ENCODE measurements at regions not wholly inside any gene's neighbourhood (a gene's known extent, or its start where the extent isn't known, plus 50 kb on each side); places are given as distances from the start of the nearest gene placed in this dataset.
"Not testable (repeated sequence)": the region's sequence is repeated elsewhere in the genome, so short reads cannot be mapped to it uniquely, and the experiment has no call there.

DNA sequence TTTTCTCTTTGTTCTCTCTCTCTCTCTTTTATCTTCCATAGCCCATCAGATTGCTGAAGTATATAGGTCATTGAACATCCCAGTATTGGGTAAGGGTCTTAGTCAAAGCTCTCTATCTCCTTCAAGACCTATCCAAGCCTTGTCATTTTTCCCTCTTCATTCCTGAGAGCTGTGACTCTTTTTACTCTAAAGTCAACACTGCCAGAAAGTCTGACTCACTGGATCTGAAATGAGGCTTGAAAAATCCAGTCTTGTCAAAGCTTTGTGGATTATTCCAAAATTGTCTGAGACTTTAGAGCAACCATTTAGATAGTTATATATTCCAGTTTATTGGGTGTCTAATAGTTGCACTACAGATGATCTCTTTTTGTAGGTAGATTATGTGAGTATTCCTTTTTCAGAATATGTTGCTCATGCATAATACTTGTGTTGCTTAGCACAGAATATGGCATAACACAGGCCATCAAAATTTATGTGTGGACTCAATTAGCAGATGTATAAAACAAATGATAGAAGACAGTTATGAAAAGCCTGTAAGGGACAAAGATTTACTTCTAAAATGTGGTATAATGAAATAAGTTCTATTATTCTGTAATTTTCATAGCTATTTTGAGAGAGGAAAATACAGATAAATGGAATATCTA, 389.3 kb upstream of the PCDH9 start:
- DNase-seq = no peak

DNA sequence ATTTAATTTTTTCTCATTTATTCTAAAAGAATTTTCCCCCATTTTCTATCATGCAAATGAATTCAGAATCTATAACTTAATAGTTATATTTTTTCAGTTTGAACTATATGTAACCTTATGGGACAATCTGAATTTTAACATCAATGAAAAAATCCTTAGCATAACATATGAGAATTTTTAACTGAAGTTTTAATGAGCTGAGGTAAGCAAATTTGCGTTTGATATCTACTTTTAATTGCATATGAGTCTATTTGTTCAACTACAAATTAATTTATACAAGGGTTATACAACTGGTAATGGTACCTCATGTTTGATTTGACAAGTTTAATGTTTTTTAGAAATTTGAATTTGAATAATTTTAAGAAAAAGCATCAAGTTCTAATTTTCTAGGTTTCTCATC, 384.4 kb upstream of the PCDH9 start:
- DNase-seq = no peak

DNA sequence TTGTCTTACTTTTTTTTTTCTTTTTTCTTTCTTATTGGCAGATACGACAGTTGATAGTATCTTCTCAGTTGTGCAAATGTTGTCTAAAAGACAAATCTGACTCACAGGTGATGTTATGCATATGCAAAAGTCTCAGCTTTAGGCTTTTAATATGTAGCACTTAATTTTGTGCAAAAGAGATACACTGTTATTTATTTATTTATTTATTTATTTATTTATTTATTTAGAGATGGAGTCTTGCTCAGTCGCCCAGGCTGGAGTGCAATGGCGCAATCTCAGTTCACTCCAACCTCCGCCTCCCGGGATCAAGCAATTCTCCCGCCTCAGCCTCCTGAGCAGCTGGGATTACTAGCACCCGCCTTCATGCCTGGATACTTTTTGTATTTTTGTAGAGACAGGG, 383.9 kb upstream of the PCDH9 start:
- no peak for DNase-seq

DNA sequence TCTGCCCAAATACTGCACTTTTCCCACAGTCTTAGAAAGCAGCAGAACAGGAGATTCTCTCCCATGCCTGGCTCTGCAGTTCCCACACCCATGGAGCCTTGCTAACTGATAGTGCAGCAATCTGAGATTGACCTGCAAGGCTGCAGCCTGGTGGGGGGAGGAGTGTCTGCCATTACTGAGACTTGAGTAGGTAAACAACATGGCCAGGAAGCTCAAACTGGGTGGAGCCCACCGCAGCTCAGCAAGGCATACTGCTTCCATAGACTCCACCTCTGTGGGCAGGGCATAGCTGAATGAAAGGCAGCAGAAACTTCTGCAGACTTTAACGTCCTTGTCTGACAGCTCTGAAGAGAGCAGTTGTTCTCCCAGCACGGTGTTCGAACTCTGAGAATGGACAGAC, 358.5 kb upstream of the PCDH9 start:
- no peak for DNase-seq

GRCh38 chr13:67577361-67577760, 347.2 kb upstream of the PCDH9 start:
- DNase-seq = no peak

- no peak for DNase-seq
These were observed 344.4 kb upstream of the PCDH9 start for GRCh38 chr13:67574320-67575233.

DNA sequence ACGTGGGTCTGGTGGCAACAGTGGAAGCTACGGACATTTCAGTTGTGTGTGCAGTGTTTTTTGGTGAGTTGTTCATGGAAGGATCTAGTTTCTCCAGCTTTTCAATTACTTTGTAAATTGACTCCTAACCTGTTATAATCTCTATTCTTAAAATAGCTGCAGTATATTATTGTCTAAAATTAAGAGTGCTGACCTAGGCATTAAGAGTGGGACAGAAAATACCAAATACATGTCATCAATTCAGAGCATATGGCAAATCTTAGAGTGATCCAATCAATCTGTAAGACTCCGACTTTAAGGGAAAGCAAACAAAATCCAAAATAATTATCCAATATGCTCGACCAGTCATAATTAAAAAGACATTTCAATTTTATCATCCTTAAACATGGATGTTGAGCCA, 338.1 kb upstream of the PCDH9 start:
- DNase-seq = no peak

- no peak for DNase-seq
These were observed 327.6 kb upstream of the PCDH9 start for GRCh38 chr13:67557642-67558241.

GRCh38 chr13:67557118-67557517, 327.0 kb upstream of the PCDH9 start:
- no peak for DNase-seq

DNA sequence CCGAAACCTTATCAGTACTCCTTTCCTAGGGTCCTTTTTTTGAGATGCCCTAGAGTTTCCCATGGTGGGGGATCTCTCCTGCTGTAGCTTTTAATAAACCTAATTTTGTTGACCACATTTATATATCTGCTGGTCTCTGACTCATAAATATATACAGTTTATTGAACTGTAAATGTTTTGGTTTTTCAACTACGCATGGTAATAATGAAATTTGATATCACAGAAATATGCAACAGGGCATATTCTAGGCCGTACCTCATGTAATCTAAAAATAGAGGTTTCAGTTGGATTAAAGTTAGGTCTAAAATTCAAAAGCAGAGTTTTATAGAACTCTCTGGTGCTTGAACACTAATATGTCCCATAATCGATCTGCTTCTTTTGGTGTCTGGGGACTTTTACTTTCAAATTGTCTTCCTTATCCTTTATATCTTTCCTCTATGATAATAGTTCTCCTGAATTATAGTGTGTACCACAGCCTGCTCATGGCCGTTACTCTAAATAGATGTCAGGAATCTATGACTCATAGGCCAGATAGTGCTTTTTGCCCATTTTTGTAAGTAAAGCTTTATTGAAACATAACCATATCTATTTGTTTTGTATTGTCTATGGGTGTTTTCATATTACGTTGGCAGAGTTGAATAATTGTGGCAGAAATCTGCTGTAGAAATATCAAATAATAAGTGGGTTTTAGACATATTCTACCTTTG, 324.8 kb upstream of the PCDH9 start:
- no peak for DNase-seq

DNA sequence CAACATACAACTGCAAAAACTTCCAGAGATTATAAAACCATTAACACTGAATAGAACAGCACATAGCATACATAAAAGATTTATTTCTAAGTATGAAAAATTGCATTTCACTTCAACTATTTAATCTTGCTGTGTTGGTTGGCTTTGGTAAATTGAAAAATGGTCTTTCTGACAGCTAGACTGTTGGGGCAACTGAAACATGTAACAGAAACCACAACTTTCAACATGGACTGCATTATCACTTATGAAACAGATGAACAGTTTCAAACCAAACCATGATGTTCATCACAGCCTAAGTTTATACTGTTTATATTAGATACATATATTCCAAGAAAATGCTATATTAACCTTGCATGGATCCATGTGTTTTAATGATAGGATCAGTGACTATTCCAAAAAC, 324.1 kb upstream of the PCDH9 start:
- DNase-seq = no peak

GRCh38 chr13:67549331-67549730, 319.2 kb upstream of the PCDH9 start:
- no peak for DNase-seq

GRCh38 chr13:67538906-67539305, 308.8 kb upstream of the PCDH9 start:
- no peak for DNase-seq

- DNase-seq = no peak
These were observed 290.8 kb upstream of the PCDH9 start for GRCh38 chr13:67520886-67521285.

GRCh38 chr13:67519356-67519755, 289.2 kb upstream of the PCDH9 start:
- DNase-seq = no peak

- no peak for DNase-seq
These were observed 288.6 kb upstream of the PCDH9 start for GRCh38 chr13:67518785-67519184.

GRCh38 chr13:67515895-67516294, 285.8 kb upstream of the PCDH9 start:
- no peak for DNase-seq

DNA sequence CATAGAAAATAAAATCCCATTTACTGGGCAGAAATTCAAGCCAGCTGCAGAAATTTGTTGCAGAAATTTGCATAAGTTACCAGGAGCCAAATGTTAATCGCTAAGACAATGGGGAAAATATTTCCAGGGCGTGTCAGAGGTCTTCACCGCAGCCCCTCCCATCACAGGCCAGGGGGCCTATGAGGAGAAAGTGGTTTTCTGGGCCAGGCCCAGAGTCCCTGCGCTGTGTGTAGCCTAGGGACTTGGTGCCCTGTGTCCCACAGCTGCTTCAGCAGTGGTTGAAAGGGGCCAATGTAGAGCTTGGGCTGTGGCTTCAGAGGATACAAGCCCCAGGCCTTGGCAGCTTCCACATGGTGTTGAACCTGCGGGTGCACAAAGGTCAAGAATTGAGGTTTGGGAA, 278.9 kb upstream of the PCDH9 start:
- no peak for DNase-seq

DNA sequence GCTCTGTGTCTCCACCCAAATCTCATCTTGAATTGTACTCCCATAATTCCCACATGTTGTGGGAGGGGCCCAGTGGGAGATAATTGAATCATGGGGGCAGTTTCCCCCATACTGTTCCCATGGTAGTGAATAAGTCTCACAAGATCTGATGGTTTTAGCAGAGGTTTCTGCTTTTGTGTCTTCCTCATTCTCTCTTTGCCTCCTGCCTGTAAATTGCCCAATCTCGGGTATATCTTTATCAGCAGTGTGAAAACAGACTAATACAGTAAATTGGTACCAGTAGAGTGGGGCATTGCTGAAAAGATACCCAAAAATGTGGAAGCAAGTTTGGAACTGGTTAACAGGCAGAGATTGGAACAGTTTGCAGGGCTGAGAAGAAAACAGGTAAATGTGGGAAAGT, 278.1 kb upstream of the PCDH9 start:
- not testable (repeated sequence) for DNase-seq

- no peak for DNase-seq
These were observed 276.3 kb upstream of the PCDH9 start for GRCh38 chr13:67506407-67506806.

DNA sequence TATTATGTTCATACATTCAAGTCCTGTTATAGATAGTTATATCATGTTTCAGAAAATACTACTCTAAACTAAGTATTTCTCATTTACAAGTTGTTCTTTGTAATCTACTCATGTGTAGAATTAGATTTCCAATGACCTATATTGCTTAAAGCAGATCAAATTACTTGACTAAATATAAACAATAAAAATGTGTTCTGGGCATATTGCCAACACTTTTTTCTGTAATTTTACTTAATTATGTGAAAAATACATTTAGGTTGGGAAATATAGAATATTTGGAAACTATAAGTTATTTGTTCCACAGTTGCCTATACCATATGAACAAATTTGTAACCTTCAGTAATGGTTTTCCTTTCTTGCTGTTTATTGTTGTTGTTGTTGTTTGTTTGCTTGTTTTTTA, 275.2 kb upstream of the PCDH9 start:
- no peak for DNase-seq

DNA sequence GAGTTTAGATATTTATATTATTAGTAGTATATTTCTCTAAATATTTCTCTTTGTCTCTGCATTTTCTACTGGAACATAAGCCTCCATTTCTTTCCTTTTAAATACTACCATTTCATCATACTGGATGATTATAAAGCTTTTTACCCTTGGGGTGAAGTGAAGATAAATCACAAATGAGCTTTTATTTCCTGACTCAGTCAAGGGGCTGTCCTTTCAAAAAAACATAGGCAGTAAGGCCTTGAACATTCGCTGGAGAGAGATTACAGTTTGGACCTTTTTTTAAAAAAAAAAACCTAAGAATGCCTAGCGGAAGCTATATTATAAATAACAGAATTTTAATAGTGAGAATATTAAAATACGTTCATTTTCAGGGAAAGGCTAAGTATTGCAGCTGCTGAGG, 268.8 kb upstream of the PCDH9 start:
- no peak for DNase-seq

GRCh38 chr13:67493835-67494234, 263.7 kb upstream of the PCDH9 start:
- no peak for DNase-seq

- DNase-seq = no peak
These were observed 258.9 kb upstream of the PCDH9 start for GRCh38 chr13:67489016-67489415.
